Right lobe of liver (tissue), 6 donors: ENCODE measurements at regions not wholly inside any gene's neighbourhood (a gene's known extent, or its start where the extent isn't known, plus 50 kb on each side); places are given as distances from the start of the nearest gene placed in this dataset.

Source experiments
- ATAC-seq, 4 donors: fragments of 200-7000 bp; cut with Tn5 transposase; one replicate each; pipeline ENCODE4 v1.9.1; 2020; ENCODE audit warnings: mild to moderate bottlenecking in 4 of 4, moderate library complexity in 4 of 4
- DNase-seq, 3 donors: peaks; one replicate each; pipeline ENCODE4 v3.0.0-alpha.2; 2020
- H3K27ac ChIP-seq, 3 donors: fragments of 200-600 bp; one replicate each; pipeline ENCODE4 v1.8.0; 2022
- H3K27me3 ChIP-seq, 2 donors: fragments of 200-600 bp; one replicate each; pipeline ENCODE4 v1.8.0; 2022
- H3K36me3 ChIP-seq, 4 donors: fragments of 200-600 bp; sonication (generic) in 1 of 4; one replicate each; pipeline versions ENCODE4 v1.5.1 to v1.8.0; 2017 to 2022; ENCODE audit warnings: control low read depth in 1 of 4
- H3K4me1 ChIP-seq, 4 donors: fragments of 200-600 bp; sonication (generic) in 1 of 4; one replicate each; pipeline versions ENCODE4 v1.5.1 to v1.8.0; 2017 to 2022; ENCODE audit warnings: control low read depth in 1 of 4
- H3K4me3 ChIP-seq, 3 donors: fragments of 200-600 bp; one replicate each; pipeline ENCODE4 v1.8.0; 2022
- H3K9me3 ChIP-seq, 4 donors: fragments of 200-600 bp; sonication (generic) in 1 of 4; one replicate each; pipeline versions ENCODE4 v1.5.1 to v1.8.0; 2017 to 2022; ENCODE audit warnings: control low read depth in 1 of 4
- POLR2A ChIP-seq: fragments of 450-650 bp; IDR thresholded peaks from one replicate; pipeline ENCODE4 v1.6.1; 2017; ENCODE audit warnings: antibody characterized with exemption, mild to moderate bottlenecking
- WGBS: methylation state at CpG from one replicate; pipeline ENCODE4 v1.1.6; 2018; ENCODE audit warnings: low coverage, low lambda C conversion rate; ENCODE audit not compliant: insufficient coverage; ENCODE audit errors: missing lambda C conversion rate; 5-methylcytosine and 5-hydroxymethylcytosine counted together
- intact Hi-C, 2 donors: fragments of 100-400 bp; cut with DNase I; formaldehyde crosslinking; loops; one replicate each; pipeline versions ENCODE4 v1.11.2 to v1.14.1; 2022
- TF ChIP-seq, protein P1 (sequence below), 4 donors: fragments of 200-600 bp in 3 of 4; fragments of 450-650 bp in 1 of 4; IDR thresholded peaks; one replicate each; pipeline versions ENCODE4 v1.5.1 to v1.8.0; 2016 to 2022; ENCODE audit warnings: antibody characterized with exemption in 4 of 4, mild to moderate bottlenecking in 2 of 4
- donor health status: DM: no; HTN: yes; CAD: no.
- donor health status: DM: no; HTN: no; CAD: no.
- donor health status: DM: no; HTN: no; CAD: no.
- donor health status: DM: no; HTN: yes; CAD: no.
- donor health status: DM: no; HTN: yes; CAD: no.

DNA sequence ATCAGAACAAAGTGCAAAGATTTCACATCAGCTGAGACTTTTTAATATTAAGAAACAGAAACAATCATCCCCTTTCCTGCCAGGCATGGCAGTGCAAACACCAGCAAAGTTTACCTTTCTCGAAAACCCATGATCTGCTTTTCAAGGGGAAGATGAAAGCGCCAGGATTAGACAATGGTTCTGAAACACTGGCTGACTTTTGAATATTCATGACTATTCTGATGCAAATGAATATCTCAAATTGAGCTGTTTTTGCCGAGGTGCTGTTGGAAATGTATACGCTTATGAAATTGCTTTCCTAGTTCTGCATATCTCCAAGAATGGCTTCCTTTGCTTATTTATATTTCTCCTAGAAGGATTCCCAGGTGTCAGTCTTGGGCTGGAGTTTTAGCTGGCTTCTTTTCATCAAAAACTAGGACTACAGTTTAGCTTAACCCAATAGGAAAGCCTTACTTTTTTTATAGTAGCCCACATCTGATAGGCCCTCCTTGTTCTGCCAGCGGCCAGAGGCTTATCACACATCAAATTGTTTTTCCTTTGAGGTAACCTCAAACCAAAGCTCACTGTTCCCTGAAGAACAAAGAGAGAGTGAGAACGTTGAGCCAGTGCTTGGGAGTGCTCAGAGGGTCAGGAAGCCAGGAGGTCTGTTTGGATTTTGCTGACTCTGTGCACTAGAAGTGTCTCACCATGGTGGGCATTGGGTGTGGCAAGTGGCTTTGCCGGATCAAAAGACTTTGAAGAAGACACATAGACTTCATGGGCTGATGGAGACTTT, 74.0 kb upstream of the PLCL2 start:
- Histone ChIP-seq H3K36me3 (no peaks in the 10 kb centered on the region), H3K27ac (no peak overlapping the region), H3K4me1 (no peaks in the 10 kb centered on the region), H3K4me3 (no peak overlapping the region), H3K9me3 (no peaks in the 10 kb centered on the region), H3K27me3 (no peaks in the 10 kb centered on the region)
- ATAC-seq, result peak in 2 of 4 donors; percentile 41 to 42
- DNase-seq, result no peak
- TF ChIP-seq, protein P1, sequence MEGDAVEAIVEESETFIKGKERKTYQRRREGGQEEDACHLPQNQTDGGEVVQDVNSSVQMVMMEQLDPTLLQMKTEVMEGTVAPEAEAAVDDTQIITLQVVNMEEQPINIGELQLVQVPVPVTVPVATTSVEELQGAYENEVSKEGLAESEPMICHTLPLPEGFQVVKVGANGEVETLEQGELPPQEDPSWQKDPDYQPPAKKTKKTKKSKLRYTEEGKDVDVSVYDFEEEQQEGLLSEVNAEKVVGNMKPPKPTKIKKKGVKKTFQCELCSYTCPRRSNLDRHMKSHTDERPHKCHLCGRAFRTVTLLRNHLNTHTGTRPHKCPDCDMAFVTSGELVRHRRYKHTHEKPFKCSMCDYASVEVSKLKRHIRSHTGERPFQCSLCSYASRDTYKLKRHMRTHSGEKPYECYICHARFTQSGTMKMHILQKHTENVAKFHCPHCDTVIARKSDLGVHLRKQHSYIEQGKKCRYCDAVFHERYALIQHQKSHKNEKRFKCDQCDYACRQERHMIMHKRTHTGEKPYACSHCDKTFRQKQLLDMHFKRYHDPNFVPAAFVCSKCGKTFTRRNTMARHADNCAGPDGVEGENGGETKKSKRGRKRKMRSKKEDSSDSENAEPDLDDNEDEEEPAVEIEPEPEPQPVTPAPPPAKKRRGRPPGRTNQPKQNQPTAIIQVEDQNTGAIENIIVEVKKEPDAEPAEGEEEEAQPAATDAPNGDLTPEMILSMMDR (IDR thresholded peaks at IDR 0.05), result no peak
- no peak for TF ChIP-seq POLR2A
- intact Hi-C loops, result no loop called here
- 60% methylated on average over 7 of the region's 7 CpGs for WGBS

DNA sequence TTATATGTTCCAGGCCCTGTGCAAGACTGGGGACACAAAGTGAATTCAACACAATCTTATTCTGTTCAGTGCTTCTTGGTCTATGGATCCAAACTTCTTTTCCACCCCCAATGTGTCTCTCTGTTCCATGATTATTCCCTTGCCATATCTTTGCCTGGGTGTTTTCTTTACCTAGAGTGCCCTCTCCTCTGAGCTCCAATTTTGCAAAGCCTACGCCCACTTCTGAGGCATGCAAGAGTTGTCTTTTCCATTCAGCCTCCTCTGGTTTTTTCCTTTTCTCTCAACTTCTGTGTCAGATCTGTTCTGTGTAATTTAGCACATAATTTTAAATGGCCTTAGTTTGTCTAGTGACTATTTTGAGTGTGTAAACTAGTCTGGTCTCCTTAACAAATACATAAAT, 72.8 kb upstream of the PLCL2 start:
- DNase-seq (no peak), ATAC-seq (no peak)
- Histone ChIP-seq H3K9me3 (no peaks in the 10 kb centered on the region), H3K27me3 (no peaks in the 10 kb centered on the region), H3K4me1 (no peaks in the 10 kb centered on the region), H3K4me3 (no peak overlapping the region), H3K36me3 (no peaks in the 10 kb centered on the region), H3K27ac (no peak overlapping the region)
- WGBS, result 100% methylated on average over 1 of the region's 1 CpG
- intact Hi-C loops, result no loop called here
- no peak for TF ChIP-seq POLR2A
- TF ChIP-seq, protein P1 (IDR thresholded peaks at IDR 0.05), result no peak

DNA sequence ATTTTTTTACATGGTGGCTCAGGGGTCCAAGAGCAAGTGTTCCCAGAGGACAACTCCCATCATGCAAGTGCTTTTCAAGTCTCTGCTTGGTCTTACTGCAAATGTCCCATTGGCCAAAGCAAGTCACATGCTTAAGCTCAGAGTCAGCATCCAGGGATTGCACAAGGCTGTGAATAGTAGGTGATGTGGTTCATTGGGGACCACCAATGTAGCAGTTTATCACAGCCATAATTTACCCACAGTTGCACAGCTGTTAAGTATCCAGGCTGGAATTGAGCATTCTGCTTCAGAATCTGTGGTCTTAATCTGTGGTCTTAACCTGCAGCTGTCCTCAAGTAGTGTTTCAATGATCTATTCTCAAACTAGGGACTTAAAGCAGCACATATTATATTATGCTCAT, 71.4 kb upstream of the PLCL2 start:
- intact Hi-C loops, result no loop called here
- TF ChIP-seq, protein P1 (IDR thresholded peaks at IDR 0.05), result no peak
- no peak for TF ChIP-seq POLR2A
- Histone ChIP-seq H3K4me1 (no peaks in the 10 kb centered on the region), H3K27ac (no peak overlapping the region), H3K36me3 (no peaks in the 10 kb centered on the region), H3K4me3 (no peak overlapping the region), H3K27me3 (no peaks in the 10 kb centered on the region), H3K9me3 (no peaks in the 10 kb centered on the region)
- ATAC-seq (no peak), DNase-seq (no peak)

DNA sequence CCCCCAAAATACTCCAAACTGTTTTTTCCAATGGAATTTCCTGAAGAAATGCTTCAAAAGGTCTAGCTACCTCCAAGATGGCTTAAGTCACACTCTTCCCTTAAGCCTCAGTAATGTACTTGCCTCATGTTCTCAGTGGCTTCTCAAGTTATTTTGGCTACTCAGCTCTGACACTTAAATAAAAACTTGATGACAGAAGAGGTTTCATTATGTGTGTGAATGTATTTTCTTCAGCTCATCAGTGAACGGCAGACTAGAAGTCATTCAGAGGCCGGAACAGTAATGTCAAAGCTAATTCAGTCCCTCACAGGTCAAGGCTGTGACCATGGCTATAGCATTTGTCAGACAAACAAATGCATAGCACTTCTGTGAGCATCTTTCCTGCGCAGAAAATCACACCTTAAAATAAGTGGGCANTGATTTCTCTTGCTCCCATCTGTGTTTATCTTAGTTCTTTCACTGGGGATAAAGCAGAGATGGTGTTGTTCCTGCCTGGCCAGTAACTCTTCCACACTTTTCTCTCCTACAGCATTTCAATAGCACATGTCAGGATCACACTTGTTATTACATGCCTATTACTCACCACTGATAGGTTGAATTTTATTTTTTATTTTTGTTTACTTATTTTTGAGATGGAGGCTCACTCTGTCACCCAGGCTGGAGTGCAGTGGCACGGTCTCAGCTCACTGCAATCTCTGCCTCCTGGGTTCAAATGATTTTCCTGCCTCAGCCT, 68.5 kb upstream of the PLCL2 start:
- ATAC-seq, result peak in 1 of 4 donors; percentile 49
- 79% methylated on average over 4 of the region's 4 CpGs for WGBS

More for the DNA sequence above, 68.5 kb upstream of the PLCL2 start:
- Histone ChIP-seq H3K4me1 (no peaks in the 10 kb centered on the region), H3K4me3 (no peak overlapping the region), H3K9me3 (no peaks in the 10 kb centered on the region), H3K36me3 (no peaks in the 10 kb centered on the region), H3K27me3 (no peaks in the 10 kb centered on the region), H3K27ac (no peak overlapping the region)
- DNase-seq, result no peak
- TF ChIP-seq, protein P1 (IDR thresholded peaks at IDR 0.05), result no peak
- no peak for TF ChIP-seq POLR2A
- intact Hi-C loops, result no loop called here
